CD4-positive, CD25-positive, alpha-beta regulatory T cell (primary cell): ENCODE measurements at regions not wholly inside any gene's neighbourhood (a gene's known extent, or its start where the extent isn't known, plus 50 kb on each side); places are given as distances from the start of the nearest gene placed in this dataset.

ENCODE experiments used
- ATAC-seq, 2 donors: fragments of 150-1000 bp; cut with Tn5 transposase; one replicate each; pipeline ENCODE4 v1.10.0; 2021; ENCODE audit warnings: low read depth in 2 of 2, moderate number of reproducible peaks in 2 of 2, moderate library complexity in 1 of 2
- DNase-seq, 3 donors: peaks; one replicate each; pipeline versions ENCODE4 v3.0.0 to v3.0.0-alpha.2; 2012 to 2022; ENCODE audit warnings: mixed read lengths in 1 of 3
- H3K27ac ChIP-seq: one replicate; pipeline ENCODE4 v1.7.0; 2013; ENCODE audit warnings: mild to moderate bottlenecking, low read length; ENCODE audit not compliant: insufficient read depth, poor library complexity, severe bottlenecking
- H3K27me3 ChIP-seq: one replicate; pipeline ENCODE4 v1.7.0; 2013; ENCODE audit warnings: low read length; ENCODE audit not compliant: control insufficient read depth, insufficient read depth
- H3K36me3 ChIP-seq: one replicate; pipeline ENCODE4 v1.7.0; 2013; ENCODE audit warnings: mild to moderate bottlenecking, low read length, moderate library complexity; ENCODE audit not compliant: control insufficient read depth, insufficient read depth
- H3K4me1 ChIP-seq: 2 replicates; pipeline ENCODE4 v1.7.0; 2013; ENCODE audit warnings: mild to moderate bottlenecking, low read length; ENCODE audit not compliant: insufficient read depth, control insufficient read depth, poor library complexity, severe bottlenecking
- H3K4me3 ChIP-seq: one replicate; pipeline ENCODE4 v1.7.0; 2013; ENCODE audit warnings: low read depth, mild to moderate bottlenecking, low read length, moderate library complexity
- H3K9me3 ChIP-seq, 2 experiments: 1 replicate in 1 of 2; 2 replicates in 1 of 2; pipeline ENCODE4 v1.7.0; 2013; ENCODE audit warnings: low read length in 2 of 2, mild to moderate bottlenecking in 1 of 2, moderate library complexity in 1 of 2; ENCODE audit not compliant: control insufficient read depth in 2 of 2
- H3K27ac Mint-ChIP-seq, 3 donors: one replicate each; pipeline ENCODE4 v1.8.0; 2020 to 2022; ENCODE audit warnings: mild to moderate bottlenecking in 3 of 3, mixed read lengths in 3 of 3, moderate library complexity in 2 of 3
- H3K27me3 Mint-ChIP-seq: one replicate; pipeline ENCODE4 v1.8.0; 2022; ENCODE audit warnings: mild to moderate bottlenecking, mixed read lengths
- H3K36me3 Mint-ChIP-seq: one replicate; pipeline ENCODE4 v1.8.0; 2020; ENCODE audit warnings: mixed read lengths
- H3K4me1 Mint-ChIP-seq, 4 donors: one replicate each; pipeline ENCODE4 v1.8.0; 2020 to 2022; ENCODE audit warnings: mixed read lengths in 4 of 4, mild to moderate bottlenecking in 1 of 4
- H3K4me3 Mint-ChIP-seq, 4 donors: one replicate each; pipeline ENCODE4 v1.8.0; 2020 to 2022; ENCODE audit warnings: mild to moderate bottlenecking in 4 of 4, mixed read lengths in 4 of 4, moderate library complexity in 3 of 4
- H3K9me3 Mint-ChIP-seq, 7 donors: one replicate each; pipeline ENCODE4 v1.8.0; 2020 to 2022; ENCODE audit warnings: mixed read lengths in 7 of 7, mild to moderate bottlenecking in 3 of 7, moderate library complexity in 2 of 7

GRCh38 chr3:94246171-94246570 is 183.3 kb downstream of the NSUN3 start:
- Histone ChIP-seq H3K4me1 (no peaks in the 10 kb centered on the region), H3K4me3 (no peak overlapping the region), H3K9me3 (no peaks in the 10 kb centered on the region), H3K27me3 (no peaks in the 10 kb centered on the region), H3K27ac (no peak overlapping the region), H3K36me3 (no peaks in the 10 kb centered on the region)
- H3K9me3 Mint-ChIP-seq = peaks cover 0 to 4% (median 0%) of the 10 kb centered on the region in 7 donors
- no peak overlapping the region for H3K4me3 Mint-ChIP-seq
- no peaks in the 10 kb centered on the region for H3K36me3 Mint-ChIP-seq
- no peaks in the 10 kb centered on the region for H3K4me1 Mint-ChIP-seq
- no peak overlapping the region for H3K27ac Mint-ChIP-seq
- no peak for ATAC-seq
- DNase-seq = no peak
- no peaks in the 10 kb centered on the region for H3K27me3 Mint-ChIP-seq

- H3K27ac ChIP-seq = no peak overlapping the region
- no peak overlapping the region for H3K27ac Mint-ChIP-seq
- H3K36me3 Mint-ChIP-seq = no peaks in the 10 kb centered on the region
- H3K4me1 Mint-ChIP-seq = no peaks in the 10 kb centered on the region
- no peaks in the 10 kb centered on the region for H3K4me1 ChIP-seq
- ATAC-seq (no peak), DNase-seq (no peak)
- H3K27me3 Mint-ChIP-seq = no peaks in the 10 kb centered on the region
- H3K27me3 ChIP-seq = no peaks in the 10 kb centered on the region
- H3K9me3 Mint-ChIP-seq = peaks cover 0 to 4% (median 0%) of the 10 kb centered on the region in 7 donors
- H3K4me3 Mint-ChIP-seq = no peak overlapping the region
- H3K36me3 ChIP-seq = no peaks in the 10 kb centered on the region
- no peaks in the 10 kb centered on the region for H3K9me3 ChIP-seq
- no peak overlapping the region for H3K4me3 ChIP-seq
Measured at GRCh38 chr3:94248042-94248441, 185.2 kb downstream of the NSUN3 start.

DNA sequence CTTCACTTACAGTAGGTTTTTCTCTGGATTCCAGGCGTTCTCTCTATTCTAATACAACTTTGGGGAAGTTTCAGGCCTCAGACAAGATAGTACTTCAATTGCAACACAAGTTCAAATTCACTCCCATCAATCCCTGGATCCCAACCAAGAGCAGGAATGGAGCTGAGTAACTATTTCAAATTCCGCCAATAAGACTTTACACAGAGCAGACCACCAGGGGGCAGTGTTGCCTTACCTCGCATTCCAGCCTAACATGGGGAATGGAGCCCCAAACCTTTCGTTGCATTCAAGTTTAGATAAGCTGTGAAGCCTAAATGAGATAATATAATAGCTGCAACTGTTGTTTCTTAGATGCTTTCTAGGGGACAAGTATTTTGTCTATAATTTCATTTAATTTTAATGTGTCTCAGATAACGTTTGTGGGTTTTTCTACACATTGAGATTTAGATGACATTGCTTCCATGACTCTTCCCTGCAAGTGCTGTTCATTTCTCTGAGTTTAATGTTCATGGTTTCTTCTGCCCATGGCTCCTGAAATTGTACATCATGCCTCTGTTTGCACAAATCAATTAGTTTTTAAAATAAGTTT is 186.7 kb downstream of the NSUN3 start:
- Mint-ChIP-seq H3K4me1 (no peaks in the 10 kb centered on the region), H3K4me3 (no peak overlapping the region)
- ATAC-seq = peak in 1 of 2 donors; percentile 52

GRCh38 chr3:94251566-94251965 is 188.7 kb downstream of the NSUN3 start:
- Histone ChIP-seq H3K36me3 (no peaks in the 10 kb centered on the region), H3K4me3 (no peak overlapping the region), H3K27ac (no peak overlapping the region), H3K9me3 (no peaks in the 10 kb centered on the region), H3K4me1 (no peaks in the 10 kb centered on the region), H3K27me3 (no peaks in the 10 kb centered on the region)
- DNase-seq = no peak
- no peak overlapping the region for H3K27ac Mint-ChIP-seq
- H3K4me1 Mint-ChIP-seq = no peaks in the 10 kb centered on the region
- peaks cover 0 to 2% (median 0%) of the 10 kb centered on the region in 7 donors for H3K9me3 Mint-ChIP-seq
- no peaks in the 10 kb centered on the region for H3K27me3 Mint-ChIP-seq
- H3K4me3 Mint-ChIP-seq = no peak overlapping the region
- H3K36me3 Mint-ChIP-seq = no peaks in the 10 kb centered on the region
- ATAC-seq = no peak

More for the DNA sequence above, 186.7 kb downstream of the NSUN3 start:
- peak; percentile 20 to 63 (median 23) for DNase-seq
- Histone ChIP-seq H3K27me3 (no peaks in the 10 kb centered on the region), H3K27ac (no peak overlapping the region), H3K9me3 (no peaks in the 10 kb centered on the region), H3K4me3 (no peak overlapping the region), H3K4me1 (no peaks in the 10 kb centered on the region), H3K36me3 (no peaks in the 10 kb centered on the region)
- H3K36me3 Mint-ChIP-seq = no peaks in the 10 kb centered on the region
- peaks cover 0 to 2% (median 0%) of the 10 kb centered on the region in 7 donors for H3K9me3 Mint-ChIP-seq
- no peak overlapping the region for H3K27ac Mint-ChIP-seq
- H3K27me3 Mint-ChIP-seq = no peaks in the 10 kb centered on the region

GRCh38 chr3:94252316-94252715 is 189.5 kb downstream of the NSUN3 start:
- Histone ChIP-seq H3K36me3 (no peaks in the 10 kb centered on the region), H3K27me3 (no peaks in the 10 kb centered on the region), H3K27ac (no peak overlapping the region), H3K4me3 (no peak overlapping the region), H3K4me1 (no peaks in the 10 kb centered on the region), H3K9me3 (no peaks in the 10 kb centered on the region)
- Mint-ChIP-seq H3K27ac (no peak overlapping the region), H3K4me1 (no peaks in the 10 kb centered on the region), H3K36me3 (no peaks in the 10 kb centered on the region), H3K9me3 (peaks cover 0 to 2% (median 0%) of the 10 kb centered on the region in 7 donors), H3K4me3 (no peak overlapping the region), H3K27me3 (no peaks in the 10 kb centered on the region)
- DNase-seq (no peak), ATAC-seq (no peak)

DNA sequence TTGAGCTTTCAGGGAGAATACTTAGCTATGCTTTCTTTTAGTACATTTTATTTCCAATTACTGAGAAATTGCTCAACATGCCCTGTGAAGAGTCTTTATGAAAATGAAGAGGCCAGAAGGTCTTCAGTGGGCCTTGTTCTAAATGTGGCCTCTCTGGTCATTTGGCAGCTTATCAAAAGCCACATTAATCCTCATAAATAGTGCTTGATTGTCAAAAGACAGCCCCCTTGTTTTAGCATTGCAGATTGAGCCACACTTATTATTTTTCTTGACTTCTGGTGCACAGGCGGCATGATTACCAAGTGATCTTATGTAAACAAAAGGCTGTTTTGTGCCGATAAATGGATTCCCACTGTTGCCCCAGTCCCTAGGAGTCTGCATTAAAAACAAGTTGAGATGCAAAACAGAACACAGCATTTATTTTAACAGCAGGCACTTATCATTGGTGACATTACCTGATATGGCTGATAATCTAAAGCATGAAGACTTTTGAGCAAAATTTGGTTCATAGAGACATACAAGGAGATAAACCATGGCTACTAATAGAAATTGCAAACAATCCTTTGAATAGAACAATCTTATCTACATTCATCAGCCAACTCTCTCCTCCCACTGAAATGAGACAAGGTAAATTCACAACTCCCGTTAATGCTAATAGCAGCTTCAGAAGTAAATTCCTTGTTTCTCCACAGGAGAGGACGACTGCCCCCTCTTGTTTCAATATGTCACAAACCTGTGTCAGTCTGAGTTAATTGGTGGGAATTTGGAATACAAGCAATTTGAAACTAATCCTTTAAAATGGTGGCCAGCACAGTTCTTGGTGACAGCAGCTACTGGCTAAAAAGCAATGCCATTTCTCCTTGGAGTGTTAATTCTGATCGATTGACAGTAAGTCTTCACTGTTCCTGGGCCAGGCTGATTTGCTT is 194.3 kb downstream of the NSUN3 start:
- no peak overlapping the region for H3K27ac ChIP-seq
- Mint-ChIP-seq H3K4me1 (no peaks in the 10 kb centered on the region), H3K4me3 (no peak overlapping the region), H3K36me3 (no peaks in the 10 kb centered on the region), H3K27me3 (no peaks in the 10 kb centered on the region), H3K27ac (no peak overlapping the region), H3K9me3 (peaks cover 0 to 3% (median 0%) of the 10 kb centered on the region in 7 donors)
- no peaks in the 10 kb centered on the region for H3K36me3 ChIP-seq
- no peak overlapping the region for H3K4me3 ChIP-seq
- no peaks in the 10 kb centered on the region for H3K27me3 ChIP-seq
- ATAC-seq = no peak
- DNase-seq = no peak
- H3K4me1 ChIP-seq = no peaks in the 10 kb centered on the region
- H3K9me3 ChIP-seq = no peaks in the 10 kb centered on the region

GRCh38 chr3:94258851-94259250 is 196.0 kb downstream of the NSUN3 start:
- Histone ChIP-seq H3K27me3 (no peaks in the 10 kb centered on the region), H3K4me3 (no peak overlapping the region), H3K9me3 (no peaks in the 10 kb centered on the region), H3K36me3 (no peaks in the 10 kb centered on the region), H3K27ac (no peak overlapping the region), H3K4me1 (no peaks in the 10 kb centered on the region)
- Mint-ChIP-seq H3K36me3 (no peaks in the 10 kb centered on the region), H3K27ac (no peak overlapping the region), H3K27me3 (no peaks in the 10 kb centered on the region), H3K4me1 (no peaks in the 10 kb centered on the region), H3K9me3 (peaks cover 0 to 3% (median 0%) of the 10 kb centered on the region in 7 donors), H3K4me3 (no peak overlapping the region)
- DNase-seq (no peak), ATAC-seq (no peak)
